IPS-NIHi7 (cell line): ENCODE measurements at regions not wholly inside any gene's neighbourhood (a gene's known extent, or its start where the extent isn't known, plus 50 kb on each side); places are given as distances from the start of the nearest gene placed in this dataset.
"Not testable (repeated sequence)": the region's sequence is repeated elsewhere in the genome, so short reads cannot be mapped to it uniquely, and the experiment has no call there.

Source experiments
- DNase-seq: peaks from one replicate; pipeline ENCODE4 v3.0.0; 2012; ENCODE audit warnings: mixed read lengths; ENCODE audit errors: extremely low spot score

DNA sequence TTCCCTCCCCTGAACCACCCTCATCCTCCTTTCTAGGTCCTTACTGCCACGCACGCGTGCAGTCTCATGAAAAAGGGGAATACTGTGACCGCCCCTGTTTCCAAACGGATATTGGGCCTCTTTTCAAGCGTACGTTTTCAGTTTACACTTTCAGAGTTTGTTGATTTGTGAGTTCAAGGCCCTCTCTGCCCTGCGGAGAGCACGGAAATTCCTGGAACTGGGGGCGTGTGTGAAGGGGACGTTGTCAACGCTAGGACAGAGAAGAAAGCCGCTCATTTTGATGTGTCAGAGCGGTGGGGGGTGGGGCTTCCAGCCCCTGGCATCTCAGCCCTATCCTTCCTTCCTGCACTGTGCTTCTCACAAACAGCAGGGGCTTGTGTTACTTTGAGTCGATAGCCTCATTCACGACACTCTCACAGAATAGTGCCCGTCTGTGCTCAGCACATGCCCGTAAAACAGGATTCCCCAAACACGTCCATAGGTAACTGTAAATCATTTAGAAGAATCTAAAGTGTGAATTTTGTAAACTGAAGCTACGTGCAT, 137.6 kb upstream of the PEG3 start:
- no peak for DNase-seq

DNA sequence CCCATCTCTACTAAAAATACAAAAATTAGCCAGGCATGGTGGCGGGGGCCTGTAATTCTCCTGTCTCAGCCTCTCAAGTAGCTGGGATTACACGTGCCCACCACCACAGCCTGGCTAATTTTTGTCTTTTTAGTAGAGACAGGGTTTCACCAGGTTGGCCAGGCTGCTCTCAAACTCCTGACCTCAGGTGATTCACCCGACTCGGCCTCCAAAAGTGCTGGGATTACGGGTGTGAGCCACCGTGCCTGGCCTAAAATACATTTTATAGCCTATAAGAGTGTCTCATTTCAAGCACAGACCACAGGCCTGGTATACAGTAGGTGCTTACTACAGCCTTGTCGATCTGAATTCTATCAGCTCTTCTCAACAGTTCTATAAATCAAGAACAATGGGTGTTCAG, 139.5 kb upstream of the USP29 start:
- not testable (repeated sequence) for DNase-seq

DNA sequence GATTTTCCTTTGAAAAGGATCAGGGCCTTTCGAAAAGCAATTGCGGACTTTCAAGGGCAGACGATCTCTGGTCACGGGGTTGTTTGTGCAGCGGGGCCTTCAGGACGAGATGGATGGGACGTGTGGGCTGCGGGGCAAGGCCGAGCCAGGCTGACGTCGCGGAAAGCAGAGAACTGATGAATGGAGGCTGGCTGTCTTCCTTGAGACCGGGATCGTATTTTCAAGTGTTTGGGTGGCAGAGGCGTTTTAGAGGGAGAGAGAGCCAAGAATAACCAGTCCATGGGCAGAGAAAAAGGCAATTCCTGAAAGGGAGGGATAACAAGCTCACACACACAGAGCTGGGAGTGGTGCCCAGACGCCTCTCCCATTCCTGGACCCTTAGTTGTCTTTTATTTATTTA, 138.9 kb upstream of the USP29 start:
- DNase-seq, result no peak

DNA sequence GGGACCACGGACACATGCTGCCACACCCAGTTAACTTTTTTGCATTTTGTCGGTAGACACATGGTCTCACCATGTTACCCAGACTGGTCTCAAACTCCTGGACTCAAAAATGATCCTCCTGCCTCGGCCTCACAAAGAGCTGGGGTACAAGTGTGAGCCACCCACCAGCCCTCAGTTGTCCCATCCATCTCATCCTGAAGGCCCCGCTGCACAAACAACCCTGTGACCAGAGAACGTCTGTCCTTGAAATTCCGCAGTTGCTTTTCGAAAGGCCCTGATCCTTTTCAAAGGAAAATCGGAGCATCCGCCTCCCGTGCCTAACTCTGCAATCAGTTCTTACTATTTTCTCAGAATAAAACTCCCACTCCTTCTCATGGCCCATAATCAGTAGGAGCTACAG, 138.3 kb upstream of the USP29 start:
- not testable (repeated sequence) for DNase-seq

DNA sequence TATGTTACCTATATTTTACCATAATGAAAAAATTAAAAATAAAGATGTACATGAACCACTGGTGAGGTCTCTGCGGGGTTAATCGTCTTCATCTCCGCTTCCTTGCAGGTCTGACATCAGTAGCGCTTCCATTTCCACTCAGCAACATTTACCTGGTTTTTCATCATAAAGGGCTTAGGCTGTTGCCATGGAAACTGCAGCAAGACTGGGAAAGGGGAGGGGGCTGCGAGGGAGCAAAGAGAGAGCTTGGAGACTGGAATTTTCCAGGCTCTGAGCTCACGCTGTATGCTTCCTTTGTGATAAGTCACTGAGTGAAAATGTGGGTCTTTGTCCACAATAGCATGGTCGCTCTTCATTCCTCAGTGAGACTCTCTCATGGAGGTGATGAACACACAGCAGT, 136.6 kb upstream of the USP29 start:
- DNase-seq, result no peak

DNA sequence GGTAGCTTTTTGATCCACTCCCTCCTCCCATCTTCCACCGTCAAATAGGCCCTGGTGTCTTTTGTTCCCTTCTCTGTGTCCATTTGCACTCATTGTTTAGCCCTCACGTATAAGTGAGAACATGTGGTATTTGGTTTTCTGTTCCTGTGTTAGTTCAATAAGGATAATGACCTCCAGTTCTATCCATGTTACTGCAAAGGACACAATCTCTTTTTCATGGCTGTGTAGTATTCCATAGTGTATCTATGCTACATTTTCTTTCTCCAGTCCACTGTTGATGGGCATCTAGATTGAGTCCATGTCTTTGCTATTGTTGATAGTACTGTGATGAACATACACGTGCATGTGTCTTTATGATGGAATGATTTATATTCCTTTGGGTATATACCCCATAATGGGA, 136.0 kb upstream of the USP29 start:
- no peak for DNase-seq

DNA sequence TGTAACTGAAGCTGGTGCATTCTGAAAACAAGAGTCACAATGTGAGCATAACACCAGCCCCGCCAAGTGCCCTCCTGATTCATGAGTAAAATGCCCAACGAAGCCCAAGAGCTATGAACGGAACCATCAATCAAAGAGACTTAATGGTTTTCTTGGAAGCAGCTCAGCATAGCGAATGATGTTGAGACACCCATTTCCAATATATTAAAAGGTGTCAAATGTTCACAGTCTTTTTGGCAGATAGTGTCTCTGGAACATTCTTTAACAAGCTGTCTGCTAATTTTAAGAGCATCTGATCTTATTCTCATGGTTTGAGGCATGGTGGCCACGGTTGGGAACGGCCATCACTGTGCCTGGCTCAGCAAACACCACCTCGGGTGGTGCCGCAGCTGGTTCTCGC, 133.4 kb upstream of the USP29 start:
- DNase-seq, result no peak

DNA sequence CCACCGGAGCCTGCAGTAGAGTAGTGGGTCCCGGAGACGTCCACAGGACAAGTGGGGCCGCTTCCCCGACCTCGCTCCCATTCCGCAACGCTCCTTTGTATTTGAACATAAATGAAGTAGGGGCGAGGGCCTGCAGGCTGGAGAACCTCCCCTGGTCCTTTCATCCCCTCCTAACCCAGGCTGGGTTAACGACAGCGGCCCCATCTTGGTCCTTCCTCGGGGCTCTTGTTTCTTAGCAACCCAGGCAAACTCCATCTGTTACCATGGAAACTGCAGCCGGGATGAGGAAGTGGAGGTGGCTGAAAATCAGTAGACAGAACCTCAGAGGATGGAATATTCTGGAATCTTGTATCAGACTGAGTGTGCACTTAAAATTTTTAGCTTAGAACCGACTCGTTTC, 132.6 kb upstream of the USP29 start:
- no peak for DNase-seq

DNA sequence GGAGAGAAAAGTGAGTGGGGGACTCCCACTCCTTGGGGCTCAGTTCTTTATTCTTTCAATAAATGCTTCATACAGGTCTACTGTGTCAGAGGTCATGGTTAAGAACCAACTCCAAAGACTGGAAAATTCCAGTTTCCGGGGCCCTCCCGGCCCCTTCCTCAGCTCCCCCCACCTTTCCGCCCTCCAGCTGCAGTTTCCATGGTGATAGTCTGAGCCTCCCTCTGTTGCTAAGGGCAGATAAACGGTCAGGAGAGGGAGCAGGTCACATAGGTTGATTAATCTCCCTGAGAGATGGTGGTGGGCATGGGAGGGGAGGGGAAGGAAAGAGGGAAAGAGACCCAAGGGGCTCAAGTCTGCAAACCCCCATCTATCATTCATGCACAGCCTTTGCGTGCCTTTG, 131.5 kb upstream of the USP29 start:
- DNase-seq, result no peak

DNA sequence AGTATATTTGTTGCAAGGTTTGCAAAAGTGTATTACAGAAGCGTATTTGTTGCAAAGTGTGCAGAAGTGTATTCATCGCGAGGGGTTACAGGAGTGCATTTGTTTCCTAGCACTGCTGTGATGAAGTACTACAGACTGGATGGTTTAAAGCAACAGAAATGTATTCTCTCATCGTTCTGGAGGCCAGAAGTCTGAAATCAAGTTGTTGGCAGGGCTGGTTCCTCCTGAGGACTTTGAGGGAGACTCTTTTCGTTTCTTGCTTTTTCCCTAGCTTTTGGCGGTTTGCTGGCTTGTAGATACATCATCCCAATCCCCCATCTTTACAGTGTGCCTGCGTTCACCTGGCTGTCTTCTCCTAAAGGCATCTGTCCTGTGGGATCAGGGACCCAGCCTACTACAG, 127.9 kb upstream of the USP29 start:
- no peak for DNase-seq

DNA sequence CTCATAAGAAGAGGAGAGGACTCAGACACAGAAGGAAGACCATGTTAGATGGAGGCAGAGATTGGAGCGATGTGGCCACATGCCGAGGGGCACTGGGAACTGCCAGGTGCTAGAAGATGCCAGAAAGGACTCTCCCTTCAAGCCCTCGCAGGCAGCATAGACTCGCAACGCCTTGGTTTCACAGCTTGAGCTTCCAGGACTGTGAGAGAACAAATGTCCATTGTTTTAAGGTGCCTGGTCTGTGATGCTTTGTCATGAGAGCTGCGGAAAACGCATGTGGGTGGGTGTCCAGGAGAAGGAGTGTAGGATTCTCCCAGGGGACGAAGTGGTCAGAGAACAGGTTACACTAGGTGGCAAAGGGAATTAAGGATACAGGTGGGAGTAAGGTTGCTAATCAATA, 125.9 kb upstream of the USP29 start:
- DNase-seq, result no peak

DNA sequence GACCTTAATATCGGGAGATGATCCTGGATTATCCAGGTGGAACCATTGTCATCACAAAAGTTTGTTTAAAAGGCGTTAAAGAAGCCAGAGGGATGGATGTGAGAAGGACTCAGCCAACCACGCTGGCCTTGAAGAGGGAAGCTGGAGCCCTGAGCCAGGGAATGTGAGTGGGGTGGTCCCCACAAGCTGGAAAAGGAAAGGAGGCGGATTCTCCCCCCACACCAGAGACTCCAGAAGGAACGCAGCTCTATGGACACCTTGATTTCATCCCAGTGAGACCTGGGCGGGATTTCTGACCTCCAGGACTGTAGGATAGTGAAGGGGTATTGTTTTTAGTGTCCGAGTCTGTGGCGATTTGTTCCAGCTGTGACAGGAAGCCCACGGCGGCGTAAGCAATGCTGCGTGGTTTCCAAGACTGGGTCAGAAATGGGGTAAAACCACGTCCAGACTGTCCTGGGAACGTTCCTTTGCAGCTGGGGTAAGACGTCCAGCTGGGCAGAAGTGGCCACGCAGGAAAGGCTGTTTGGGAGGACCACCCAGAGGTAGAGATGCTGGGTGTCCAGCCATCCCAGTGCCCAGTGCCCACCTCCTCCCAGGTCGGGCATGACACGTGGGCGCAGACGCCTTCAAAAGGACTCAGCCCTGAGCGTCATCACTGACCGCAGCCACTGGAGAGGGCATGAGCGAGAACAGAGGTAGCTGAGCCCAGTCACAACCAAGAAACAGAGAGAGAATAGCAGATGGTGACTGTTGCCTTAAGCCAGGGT, 125.4 kb upstream of the USP29 start:
- no peak for DNase-seq

DNA sequence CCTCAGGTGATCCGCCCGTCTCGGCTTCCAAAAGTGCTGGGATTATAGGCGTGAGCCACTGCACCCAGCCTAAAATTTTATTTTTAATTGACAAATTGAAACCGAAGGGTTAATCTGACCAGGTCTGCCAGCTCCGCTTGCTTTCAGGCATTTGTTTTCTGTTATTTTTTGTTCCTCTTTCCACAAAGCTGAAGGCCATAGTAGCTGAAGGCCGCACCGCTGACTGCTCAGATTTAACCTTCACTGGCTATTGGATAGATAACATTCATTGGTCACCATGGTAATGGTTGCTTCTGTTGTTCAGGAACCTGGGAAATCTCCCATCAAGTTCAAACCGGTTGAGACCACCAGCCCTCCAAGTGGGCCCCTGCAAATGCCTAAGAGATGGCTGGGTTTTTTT, 124.5 kb upstream of the USP29 start:
- DNase-seq, result no peak

DNA sequence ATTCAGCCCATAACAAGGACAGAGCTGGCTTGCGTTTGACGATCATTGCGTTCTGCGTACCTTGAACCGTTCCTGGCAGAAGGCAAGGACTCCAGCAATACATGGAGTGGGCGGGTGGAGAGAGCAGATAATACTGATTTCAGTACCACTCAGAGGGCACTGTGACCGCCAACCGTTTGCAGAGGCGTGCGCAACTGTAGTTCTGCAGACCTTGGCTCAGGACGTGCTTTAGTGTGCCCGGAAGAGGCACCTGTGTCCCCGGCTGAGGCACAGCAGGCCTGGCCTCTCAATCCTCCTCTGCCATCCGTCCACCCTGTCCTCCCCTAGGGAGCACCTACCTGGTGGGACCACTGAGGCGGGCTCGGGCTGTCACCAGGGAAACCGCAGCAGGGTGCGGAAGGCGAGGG, 117.6 kb upstream of the USP29 start:
- no peak for DNase-seq

DNA sequence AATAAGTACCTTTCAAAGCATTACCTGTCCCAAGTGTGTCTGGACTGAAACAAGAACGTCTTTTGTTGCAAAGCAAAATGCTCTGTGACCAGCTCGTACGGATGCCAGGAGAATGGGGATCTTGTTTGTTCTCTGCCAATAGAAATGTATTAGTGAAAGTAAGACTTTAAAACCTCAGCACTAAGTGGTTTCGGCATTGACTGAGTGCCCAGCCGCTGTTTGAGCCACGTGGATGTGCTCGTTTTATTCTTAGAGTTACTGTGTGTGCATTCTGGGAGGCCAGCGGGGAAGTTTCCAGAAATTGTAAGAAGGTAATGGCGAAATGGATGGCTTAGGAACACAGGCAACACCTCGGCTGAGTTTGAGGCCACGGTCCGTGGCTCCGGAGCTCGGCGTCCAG, 117.1 kb upstream of the USP29 start:
- no peak for DNase-seq

DNA sequence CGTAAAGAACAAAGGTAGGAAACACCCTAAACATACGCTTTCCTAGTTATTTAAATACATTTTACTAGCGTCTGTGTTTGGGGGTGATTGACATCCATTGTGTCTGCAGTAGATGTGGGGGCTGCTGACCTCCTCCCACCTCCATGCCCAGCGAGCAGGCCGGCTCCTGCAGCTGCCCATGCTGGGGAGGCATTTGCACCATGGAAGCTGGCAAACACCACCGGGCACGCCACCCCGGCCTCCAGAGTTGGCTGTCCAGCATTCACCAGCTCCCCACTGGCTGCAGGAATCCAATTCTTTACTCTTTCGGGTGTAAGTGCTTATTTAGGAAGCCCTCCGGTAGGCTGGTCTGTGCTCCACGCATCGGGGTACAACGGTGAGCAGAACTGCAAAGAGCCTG, 115.4 kb upstream of the USP29 start:
- DNase-seq, result no peak

DNA sequence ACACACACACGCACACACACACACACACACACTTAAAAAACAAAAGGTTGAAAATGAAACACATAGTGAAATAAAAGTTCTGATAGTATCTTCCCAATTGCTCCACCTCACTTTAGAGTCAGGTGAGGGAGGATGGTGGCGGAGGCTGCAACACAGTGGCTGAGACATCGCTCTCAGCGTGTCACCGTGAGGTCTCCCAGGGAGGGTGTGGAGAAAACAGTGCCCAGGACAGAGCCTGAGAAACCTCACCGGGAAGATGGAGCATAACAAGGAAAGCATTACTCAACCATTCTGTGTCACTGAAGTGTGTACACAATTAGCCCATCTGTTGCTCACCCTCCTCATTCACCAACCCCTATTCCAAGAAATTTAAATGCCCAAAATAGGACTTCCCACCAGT, 111.4 kb upstream of the USP29 start:
- no peak for DNase-seq

DNA sequence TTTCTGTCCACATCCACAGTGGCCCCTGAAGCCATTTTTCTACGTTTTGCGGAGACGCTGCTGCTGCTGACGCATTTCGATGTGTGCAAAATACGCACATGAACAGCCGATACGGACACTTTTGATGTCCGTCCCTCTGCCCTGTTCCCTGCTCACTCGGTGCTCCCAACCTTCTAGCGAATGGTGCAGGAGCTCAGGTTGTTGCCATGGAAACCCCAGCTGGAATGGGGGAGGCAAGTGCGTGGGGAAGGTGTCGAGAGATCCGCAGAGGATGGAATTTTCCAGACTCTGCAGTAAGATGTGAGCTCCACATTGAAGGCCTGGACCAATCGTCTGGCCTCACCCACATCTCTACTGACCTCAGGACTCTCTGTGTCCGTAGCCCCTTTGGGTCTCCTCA, 109.2 kb upstream of the USP29 start:
- DNase-seq, result no peak

DNA sequence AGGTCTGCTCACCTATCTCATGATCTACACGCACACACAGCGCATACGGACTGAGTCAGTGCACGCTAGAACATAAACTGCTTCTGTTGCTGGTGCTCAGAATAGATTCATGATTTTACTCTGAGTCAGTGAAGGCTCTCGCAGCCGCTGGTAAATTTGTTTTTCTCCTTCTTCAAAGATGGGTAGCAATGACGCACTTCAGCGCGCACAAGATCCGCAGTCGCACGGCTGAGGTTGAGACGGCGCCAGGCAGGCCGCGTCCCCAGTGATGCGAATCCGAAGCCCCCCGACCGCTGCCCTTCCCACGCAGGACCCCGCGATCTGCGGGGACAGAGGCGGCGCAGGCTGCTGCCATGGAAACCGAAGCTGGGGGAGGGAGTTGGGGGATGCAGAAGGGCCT, 103.7 kb upstream of the USP29 start:
- no peak for DNase-seq

DNA sequence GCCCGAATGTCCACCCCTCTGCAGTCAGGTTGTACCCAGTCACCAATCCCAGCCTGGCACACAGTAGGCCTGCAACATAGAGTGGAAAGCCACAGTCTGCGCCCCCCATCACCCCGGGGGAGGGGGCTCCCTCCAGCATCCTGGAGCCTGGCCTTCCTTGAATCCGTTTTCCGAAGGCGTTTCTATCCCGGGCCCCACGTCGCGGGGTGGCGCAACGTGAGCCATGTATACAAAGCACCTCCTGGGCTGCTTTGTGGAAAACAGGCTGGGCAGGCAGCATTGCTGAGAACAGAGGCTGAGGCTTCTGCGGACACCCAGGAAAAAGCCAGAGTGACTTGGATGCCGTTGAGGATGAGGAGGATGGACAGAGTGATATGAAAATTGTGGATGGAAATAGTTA, 103.3 kb upstream of the USP29 start:
- DNase-seq, result no peak

DNA sequence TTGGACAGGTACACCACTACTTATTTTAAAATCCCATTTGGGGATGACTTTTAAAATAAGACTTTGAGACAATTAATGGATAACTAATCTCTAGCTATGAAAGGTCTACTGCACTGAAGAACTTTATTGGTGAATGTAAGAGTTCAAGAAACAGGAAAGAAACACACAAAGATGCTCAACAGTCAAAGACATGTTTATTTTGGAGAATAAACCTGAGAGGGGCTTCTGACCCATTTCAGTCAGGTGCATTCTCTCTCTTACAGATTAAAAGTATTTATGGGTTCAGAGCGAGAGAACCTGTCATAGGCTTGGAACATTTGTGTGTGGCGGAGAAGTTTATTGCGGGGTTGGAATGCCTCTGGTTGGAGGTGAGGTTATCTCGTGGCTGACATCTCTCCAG, 94.3 kb upstream of the USP29 start:
- no peak for DNase-seq

DNA sequence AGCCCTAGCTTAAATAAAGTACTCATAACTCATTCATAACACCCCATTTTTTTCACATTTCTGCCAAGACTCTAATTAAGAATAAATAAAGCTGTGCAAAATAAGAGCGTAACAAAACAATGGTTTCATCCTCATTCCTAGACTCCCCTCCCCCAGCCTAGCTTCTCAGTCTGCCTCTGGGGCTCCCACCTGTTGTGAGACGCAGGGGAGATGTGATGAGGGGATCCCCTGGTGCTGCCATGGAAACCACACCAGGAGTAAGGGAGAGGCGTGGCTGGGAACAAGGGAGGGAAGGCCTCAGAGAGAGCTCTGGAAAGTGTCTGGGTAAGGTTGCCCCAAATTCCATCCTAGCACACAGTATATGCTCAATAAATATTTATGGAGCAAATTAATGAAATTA, 93.3 kb upstream of the USP29 start:
- DNase-seq, result no peak

DNA sequence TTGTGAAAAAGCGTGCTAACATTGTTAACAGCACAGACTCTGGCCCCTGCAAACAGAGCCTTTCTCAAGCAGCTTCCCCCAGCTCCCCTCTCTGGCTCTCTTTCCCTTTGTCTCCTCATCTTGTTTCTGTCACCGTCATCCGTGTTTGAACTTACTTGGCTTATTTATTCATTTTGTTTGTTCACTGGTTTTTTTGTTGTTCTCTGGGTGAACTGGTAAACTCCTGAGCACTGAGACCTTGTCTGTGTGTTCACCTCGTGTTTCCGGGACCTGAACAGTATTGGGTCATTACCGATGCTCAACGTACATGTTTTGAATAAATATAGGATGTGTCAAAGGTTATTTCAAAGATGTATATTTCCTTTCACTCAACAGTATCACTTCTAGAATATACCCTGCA, 92.4 kb upstream of the USP29 start:
- DNase-seq, result no peak
